ENCODE measurements at regions not wholly inside any gene's neighbourhood (a gene's known extent, or its start where the extent isn't known, plus 50 kb on each side); places are given as distances from the start of the nearest gene placed in this dataset.
"Not testable (repeated sequence)": the region's sequence is repeated elsewhere in the genome, so short reads cannot be mapped to it uniquely, and the experiment has no call there.

DNA sequence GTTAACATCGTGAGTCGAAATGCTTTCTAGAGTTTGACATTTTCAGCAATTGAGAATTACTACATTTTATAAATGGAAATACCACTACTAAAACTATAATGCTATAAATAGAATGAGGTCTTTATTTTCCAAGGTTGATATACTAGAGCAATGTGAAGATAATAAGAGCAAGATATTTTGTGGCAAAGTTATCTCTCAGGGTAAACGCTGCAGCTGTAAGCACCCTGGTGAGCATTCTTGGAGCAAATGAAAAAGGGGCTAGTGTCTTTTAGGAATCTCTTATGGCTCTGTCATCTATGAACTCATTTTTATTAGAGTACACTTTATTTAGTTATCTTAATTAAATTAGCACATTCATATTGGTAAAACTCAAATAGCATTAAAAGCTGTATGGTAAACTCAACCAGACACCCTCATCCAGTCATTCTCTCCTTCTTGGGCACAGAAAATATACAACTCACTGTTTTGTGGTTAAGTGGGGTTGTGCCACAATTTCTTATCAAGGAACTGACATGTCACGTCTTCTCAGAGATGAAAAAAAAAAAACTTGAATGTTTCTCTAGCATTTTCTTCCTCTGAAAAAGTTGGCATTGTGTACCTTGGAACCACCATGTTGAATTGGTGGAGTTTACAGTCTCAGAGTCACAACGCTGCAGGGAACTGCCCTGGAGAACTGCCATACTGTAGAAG is 289.5 kb upstream of the PFKP start:
- no peak for DNase-seq

GRCh38 chr10:2772816-2773631 is 294.3 kb upstream of the PFKP start:
- no peak for DNase-seq

- DNase-seq = no peak
These were observed 295.2 kb upstream of the PFKP start for GRCh38 chr10:2772135-2772534.

DNA sequence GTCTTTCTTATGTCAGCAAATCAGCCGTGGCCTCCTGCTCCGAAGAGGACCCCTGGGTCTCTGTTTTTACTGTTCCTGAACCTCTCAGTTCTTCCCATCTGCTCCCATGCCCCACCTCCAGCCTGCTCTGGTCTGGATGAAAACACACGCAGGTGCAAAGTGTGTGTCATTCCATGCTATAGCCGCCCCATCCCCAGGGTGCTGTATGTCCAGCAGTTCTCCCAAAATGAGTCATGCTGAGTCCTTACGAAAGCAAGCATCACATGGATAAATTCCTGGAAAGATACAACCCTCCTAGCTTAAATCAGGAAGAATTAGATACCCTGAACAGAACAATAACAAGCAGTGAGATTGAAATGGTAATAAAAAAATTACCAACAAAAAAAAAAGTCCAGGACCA is 300.1 kb upstream of the PFKP start:
- not testable (repeated sequence) for DNase-seq

GRCh38 chr10:2761971-2762370 is 305.4 kb upstream of the PFKP start:
- DNase-seq = no peak

- no peak for DNase-seq
These were observed 306.0 kb upstream of the PFKP start for GRCh38 chr10:2761311-2761710.

DNA sequence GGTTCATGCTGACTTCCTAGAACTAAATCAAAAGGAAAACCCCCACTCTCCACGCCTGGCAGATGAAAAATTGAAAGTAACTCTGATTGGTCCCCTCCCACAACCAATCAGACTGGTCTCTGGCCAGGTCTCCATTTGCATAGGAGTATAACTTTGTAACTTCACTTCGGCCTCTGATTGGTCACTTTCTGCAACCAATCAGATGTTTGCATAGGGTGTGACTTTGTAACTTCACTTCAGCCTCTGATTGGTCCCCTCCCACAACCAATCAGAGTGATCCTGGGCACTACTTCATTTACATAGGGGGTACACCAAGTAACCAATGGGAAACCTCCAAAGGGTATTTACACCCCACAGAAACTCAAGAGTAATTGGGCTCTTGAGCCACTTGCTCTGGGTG is 306.6 kb upstream of the PFKP start:
- DNase-seq = no peak

DNA sequence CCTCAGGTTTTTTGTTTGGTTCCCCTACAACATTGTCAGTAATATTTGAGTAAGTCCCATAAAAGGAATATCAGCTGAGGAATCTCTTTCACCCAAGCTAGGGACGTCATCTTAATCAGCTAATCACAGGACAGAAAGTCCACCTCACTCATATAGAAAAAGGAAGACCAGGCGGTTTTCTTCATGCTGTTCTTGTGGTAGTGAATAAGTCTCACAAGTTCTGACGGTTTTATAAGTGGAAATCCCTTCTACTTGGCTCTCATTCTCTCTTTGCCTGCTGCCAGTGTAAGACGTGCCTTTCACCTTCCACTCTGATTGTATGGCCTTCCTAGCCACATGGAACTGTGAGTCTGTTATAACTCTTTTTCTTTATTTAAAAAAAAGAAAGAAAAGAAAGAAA is 308.1 kb upstream of the PFKP start:
- DNase-seq = no peak

GRCh38 chr10:2754943-2755342 is 312.4 kb upstream of the PFKP start:
- DNase-seq = no peak

DNA sequence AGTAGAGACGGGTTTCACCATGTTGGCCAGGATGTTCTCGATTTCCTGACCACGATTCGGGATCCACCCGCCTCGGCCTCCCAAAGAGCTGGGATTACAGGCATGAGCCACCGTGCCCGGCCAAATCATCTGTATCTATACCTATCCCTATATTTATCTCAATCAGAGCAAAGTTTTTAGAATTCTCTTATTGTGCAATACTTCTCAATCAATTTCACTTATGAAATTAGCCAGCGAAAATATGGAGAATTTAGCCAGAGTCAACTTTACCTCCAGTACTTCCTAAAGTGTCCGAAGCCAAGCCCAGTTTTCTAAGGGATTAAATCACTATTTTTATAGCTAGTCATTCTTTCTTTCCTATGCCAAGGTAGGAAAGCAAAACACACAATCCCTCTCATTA is 319.1 kb upstream of the PFKP start:
- no peak for DNase-seq

DNA sequence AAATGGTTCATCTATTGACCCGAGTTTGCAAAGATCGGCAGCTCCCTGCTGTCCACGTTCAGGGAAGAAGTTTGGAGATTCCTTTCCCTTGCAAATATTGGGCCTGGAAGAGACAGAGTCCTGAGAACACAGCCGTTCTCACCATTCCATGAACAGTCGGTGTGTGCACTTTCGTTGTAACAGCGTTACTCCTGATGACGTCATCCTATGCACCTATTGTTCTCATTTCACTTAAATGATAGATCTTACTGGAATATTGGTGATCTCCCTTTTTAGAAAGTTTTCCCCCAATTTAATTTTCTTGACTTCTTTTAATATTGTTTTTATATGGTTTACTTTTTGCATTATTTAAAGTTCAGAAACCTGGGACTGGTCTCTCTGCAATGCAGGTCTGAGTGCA is 320.7 kb upstream of the PFKP start:
- no peak for DNase-seq

DNA sequence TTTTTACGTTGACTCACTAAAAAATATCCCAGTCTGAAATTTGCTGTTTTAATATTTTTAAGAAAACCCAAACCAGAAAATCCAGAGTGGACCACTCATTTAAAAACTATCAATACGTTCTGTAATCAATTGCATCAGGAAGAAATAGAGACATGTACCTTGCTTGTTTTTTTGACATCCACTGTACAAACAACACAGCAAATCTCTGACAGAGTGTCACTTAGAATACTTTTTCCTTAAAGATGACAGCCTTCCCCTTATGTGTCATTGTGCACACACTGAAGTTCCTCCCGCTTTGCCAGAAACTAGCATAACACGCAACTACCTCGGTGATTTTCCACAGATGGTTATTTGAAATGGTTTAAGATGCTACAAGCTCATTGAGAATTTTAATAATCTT is 321.7 kb upstream of the PFKP start:
- no peak for DNase-seq

GRCh38 chr10:2744547-2745200 is 322.7 kb upstream of the PFKP start:
- DNase-seq = no peak

DNA sequence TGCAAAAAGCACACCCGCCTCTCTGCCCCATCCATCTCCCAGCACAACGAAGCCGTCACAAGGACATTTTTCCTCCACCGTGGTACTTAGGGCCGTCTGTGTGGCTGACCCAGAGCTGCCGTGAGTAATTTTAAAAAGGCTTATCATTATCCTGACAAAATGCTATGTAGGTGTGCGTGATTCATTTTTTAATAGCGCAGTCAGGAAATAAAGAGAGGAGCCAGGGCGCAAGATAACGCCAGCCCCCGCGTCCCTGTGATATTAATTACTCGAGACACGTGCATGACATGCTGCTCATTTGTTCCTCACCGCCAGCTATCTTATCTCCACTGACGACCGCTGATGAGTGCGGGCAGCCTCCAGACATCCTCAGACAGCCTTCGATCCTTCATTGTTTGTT is 332.7 kb upstream of the PFKP start:
- DNase-seq = no peak

GRCh38 chr10:2733278-2733963 is 333.9 kb upstream of the PFKP start:
- no peak for DNase-seq

GRCh38 chr10:2731940-2732339 is 335.4 kb upstream of the PFKP start:
- no peak for DNase-seq

GRCh38 chr10:2729197-2729596 is 338.2 kb upstream of the PFKP start:
- no peak for DNase-seq

- no peak for DNase-seq
These were observed 339.3 kb upstream of the PFKP start for GRCh38 chr10:2728087-2728486.

- no peak for DNase-seq
These were observed 350.8 kb upstream of the PFKP start for GRCh38 chr10:2716596-2716995.

- DNase-seq = no peak
These were observed 352.8 kb upstream of the PFKP start for GRCh38 chr10:2714597-2714996.

GRCh38 chr10:2703953-2704352 is 363.4 kb upstream of the PFKP start:
- no peak for DNase-seq

DNA sequence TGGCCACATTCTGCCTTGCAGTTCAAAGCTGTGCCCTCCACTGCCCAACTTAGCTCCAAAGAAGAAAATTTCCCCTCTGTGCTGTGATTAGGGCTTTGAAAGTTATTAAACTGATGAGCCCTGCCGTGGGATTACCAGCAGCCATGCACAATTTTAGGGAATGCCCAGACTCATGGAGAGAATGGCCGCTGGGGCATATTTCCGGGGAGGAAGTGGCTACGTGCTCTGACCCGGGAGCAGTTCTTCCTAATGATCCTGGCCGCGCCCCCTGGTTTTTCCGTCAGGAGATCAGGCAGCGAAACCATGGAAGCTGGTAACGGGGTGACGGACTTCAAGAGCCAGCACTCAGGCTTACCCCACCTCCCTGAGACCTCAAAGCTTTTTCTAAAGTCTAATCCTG is 365.5 kb upstream of the PFKP start:
- no peak for DNase-seq

GRCh38 chr10:2700626-2701305 is 366.6 kb upstream of the PFKP start:
- no peak for DNase-seq

Data from KG1 (cell line).